Activated CD4-positive, alpha-beta T cell treated with anti-CD3 and anti-CD28 coated beads, Interleukin-2, amount 50 U/mL, for 4 hours (primary cell): ENCODE measurements at regions not wholly inside any gene's neighbourhood (a gene's known extent, or its start where the extent isn't known, plus 50 kb on each side); places are given as distances from the start of the nearest gene placed in this dataset.

Experiments used
- DNase-seq, 2 experiments: peaks; one replicate each; pipeline ENCODE4 v3.0.0-alpha.2; 2020

GRCh38 chr3:181418233-181418632 lies 293.5 kb upstream of the SOX2 start:
- no peak for DNase-seq

GRCh38 chr3:181417748-181418147 lies 294.0 kb upstream of the SOX2 start:
- DNase-seq, result no peak

- DNase-seq, result no peak
Observed at GRCh38 chr3:181410870-181411269, 300.9 kb upstream of the SOX2 start.

- no peak for DNase-seq
Observed at GRCh38 chr3:181403876-181404660, 307.7 kb upstream of the SOX2 start.

- no peak for DNase-seq
Observed at GRCh38 chr3:181402347-181402746, 309.4 kb upstream of the SOX2 start.

- no peak for DNase-seq
Observed at GRCh38 chr3:181384970-181385369, 326.8 kb upstream of the SOX2 start.

- no peak for DNase-seq
Observed at GRCh38 chr3:181383760-181384159, 328.0 kb upstream of the SOX2 start.

GRCh38 chr3:181383201-181383600 lies 328.5 kb upstream of the SOX2 start:
- DNase-seq, result no peak

GRCh38 chr3:181382656-181383055 lies 329.1 kb upstream of the SOX2 start:
- no peak for DNase-seq

GRCh38 chr3:181379278-181379677 lies 332.4 kb upstream of the SOX2 start:
- DNase-seq, result no peak

GRCh38 chr3:181369637-181370036 lies 342.1 kb upstream of the SOX2 start:
- no peak for DNase-seq

GRCh38 chr3:181363231-181363630 lies 348.5 kb upstream of the SOX2 start:
- DNase-seq, result no peak

GRCh38 chr3:181362378-181362777 lies 349.3 kb upstream of the SOX2 start:
- DNase-seq, result no peak

GRCh38 chr3:181358562-181358961 lies 353.2 kb upstream of the SOX2 start:
- no peak for DNase-seq

- no peak for DNase-seq
Observed at GRCh38 chr3:181358060-181358459, 353.7 kb upstream of the SOX2 start.

GRCh38 chr3:181354140-181354539 lies 357.6 kb upstream of the SOX2 start:
- no peak for DNase-seq

GRCh38 chr3:181344331-181344730 lies 354.8 kb upstream of the DNAJC19 start:
- DNase-seq, result no peak

- no peak for DNase-seq
Observed at GRCh38 chr3:181336597-181336996, 347.1 kb upstream of the DNAJC19 start.

- no peak for DNase-seq
Observed at GRCh38 chr3:181333394-181333793, 343.9 kb upstream of the DNAJC19 start.

GRCh38 chr3:181330821-181331563 lies 341.5 kb upstream of the DNAJC19 start:
- DNase-seq, result no peak

- DNase-seq, result no peak
Observed at GRCh38 chr3:181330257-181330656, 340.7 kb upstream of the DNAJC19 start.

- no peak for DNase-seq
Observed at GRCh38 chr3:181329024-181329423, 339.5 kb upstream of the DNAJC19 start.

- DNase-seq, result no peak
Observed at GRCh38 chr3:181328346-181328745, 338.8 kb upstream of the DNAJC19 start.

GRCh38 chr3:181327349-181327748 lies 337.8 kb upstream of the DNAJC19 start:
- DNase-seq, result no peak
